Liver (tissue), 8 donors: ENCODE measurements at regions not wholly inside any gene's neighbourhood (a gene's known extent, or its start where the extent isn't known, plus 50 kb on each side); places are given as distances from the start of the nearest gene placed in this dataset.

Source experiments
- DNase-seq: peaks from one replicate; pipeline ENCODE4 v3.0.0-alpha.2; 2017; ENCODE audit warnings: low spot score
- H3K27ac ChIP-seq, 2 donors: one replicate each; pipeline ENCODE4 v1.7.0; 2013; ENCODE audit warnings: inconsistent platforms in 2 of 2, low read length in 2 of 2, control low read depth in 1 of 2, low read depth in 1 of 2, mild to moderate bottlenecking in 1 of 2
- H3K27me3 ChIP-seq, 4 donors: one replicate each; pipeline versions ENCODE4 v1.6.1 to v1.7.0; 2013; ENCODE audit warnings: low read length in 3 of 4, inconsistent platforms in 1 of 4, mild to moderate bottlenecking in 1 of 4, moderate library complexity in 1 of 4; ENCODE audit not compliant: control insufficient read depth in 4 of 4, insufficient read depth in 4 of 4
- H3K36me3 ChIP-seq, 4 donors: one replicate each; pipeline versions ENCODE4 v1.6.1 to v1.7.0; 2013; ENCODE audit warnings: low read length in 3 of 4, mild to moderate bottlenecking in 3 of 4, low read depth in 1 of 4, moderate library complexity in 1 of 4; ENCODE audit not compliant: control insufficient read depth in 4 of 4, insufficient read depth in 3 of 4
- H3K4me1 ChIP-seq, 4 donors: one replicate each; pipeline versions ENCODE4 v1.6.1 to v1.7.0; 2013; ENCODE audit warnings: low read length in 3 of 4, mild to moderate bottlenecking in 3 of 4, moderate library complexity in 1 of 4; ENCODE audit not compliant: control insufficient read depth in 4 of 4, insufficient read depth in 4 of 4
- H3K4me3 ChIP-seq, 3 donors: one replicate each; pipeline versions ENCODE4 v1.6.1 to v1.7.0; 2013; ENCODE audit warnings: low read length in 3 of 3, control low read depth in 1 of 3, low read depth in 1 of 3, mild to moderate bottlenecking in 1 of 3
- H3K9ac ChIP-seq, 2 donors: one replicate each; pipeline ENCODE4 v1.7.0; 2013; ENCODE audit warnings: low read length in 2 of 2, mild to moderate bottlenecking in 2 of 2, moderate library complexity in 2 of 2, control low read depth in 1 of 2, low read depth in 1 of 2
- H3K9me3 ChIP-seq, 4 donors: one replicate each; pipeline versions ENCODE4 v1.6.1 to v1.7.0; 2013; ENCODE audit warnings: low read length in 3 of 4; ENCODE audit not compliant: control insufficient read depth in 4 of 4
- ATF3 ChIP-seq: IDR thresholded peaks from 2 replicates; pipeline ENCODE4 v1.6.1; 2016; ENCODE audit warnings: antibody characterized with exemption
- CTCF ChIP-seq: fragments of 150-350 bp; IDR thresholded peaks from 2 replicates; pipeline ENCODE4 v1.5.1; 2017; ENCODE audit warnings: improper control_type of control experiment, low read depth, low read length; ENCODE audit not compliant: missing input control
- EGR1 ChIP-seq, 2 donors: IDR thresholded peaks; 2 replicates each; pipeline ENCODE4 v1.6.1; 2016 to 2018; ENCODE audit warnings: antibody characterized with exemption in 2 of 2, low read depth in 2 of 2
- FOXA1 ChIP-seq: IDR thresholded peaks from 2 replicates; pipeline ENCODE4 v1.6.1; 2016; ENCODE audit warnings: antibody characterized with exemption
- FOXA2 ChIP-seq: IDR thresholded peaks from 2 replicates; pipeline ENCODE4 v1.6.1; 2016; ENCODE audit warnings: antibody characterized with exemption
- GABPA ChIP-seq, 2 donors: IDR thresholded peaks in 1 of 2; conservative IDR thresholded peaks in 1 of 2; 2 replicates each; pipeline ENCODE4 v1.6.1; 2016; ENCODE audit warnings: antibody characterized with exemption in 2 of 2, mild to moderate bottlenecking in 1 of 2, moderate library complexity in 1 of 2
- HNF4A ChIP-seq, 2 donors: conservative IDR thresholded peaks; 2 replicates each; pipeline ENCODE4 v1.6.1; 2016; ENCODE audit warnings: antibody characterized with exemption in 2 of 2, mild to moderate bottlenecking in 2 of 2
- HNF4G ChIP-seq: IDR thresholded peaks from 2 replicates; pipeline ENCODE4 v1.6.1; 2016; ENCODE audit warnings: antibody characterized with exemption
- JUND ChIP-seq, 2 donors: IDR thresholded peaks; 2 replicates each; pipeline ENCODE4 v1.6.1; 2016; ENCODE audit warnings: antibody characterized with exemption in 2 of 2
- MAX ChIP-seq: IDR thresholded peaks from 2 replicates; pipeline ENCODE4 v1.6.1; 2016; ENCODE audit warnings: antibody characterized with exemption
- NR2F2 ChIP-seq: IDR thresholded peaks from 2 replicates; pipeline ENCODE4 v1.6.1; 2016; ENCODE audit warnings: antibody characterized with exemption
- RAD21 ChIP-seq, 2 donors: IDR thresholded peaks; 2 replicates each; pipeline ENCODE4 v1.6.1; 2016; ENCODE audit warnings: antibody characterized with exemption in 2 of 2, mild to moderate bottlenecking in 2 of 2
- REST ChIP-seq: IDR thresholded peaks from 2 replicates; pipeline ENCODE4 v1.6.1; 2016; ENCODE audit warnings: antibody characterized with exemption, mild to moderate bottlenecking
- RXRA ChIP-seq, 2 donors: IDR thresholded peaks; 2 replicates each; pipeline ENCODE4 v1.6.1; 2017 to 2018; ENCODE audit warnings: antibody characterized with exemption in 2 of 2, mild to moderate bottlenecking in 1 of 2
- SP1 ChIP-seq: IDR thresholded peaks from 2 replicates; pipeline ENCODE4 v1.6.1; 2018; ENCODE audit warnings: antibody characterized with exemption, mild to moderate bottlenecking
- TAF1 ChIP-seq: conservative IDR thresholded peaks from 2 replicates; pipeline ENCODE4 v1.6.1; 2016; ENCODE audit warnings: antibody characterized with exemption, mild to moderate bottlenecking
- YY1 ChIP-seq: IDR thresholded peaks from 2 replicates; pipeline ENCODE4 v1.6.1; 2016; ENCODE audit warnings: antibody characterized with exemption, mild to moderate bottlenecking
- ZBTB33 ChIP-seq: IDR thresholded peaks from 2 replicates; pipeline ENCODE4 v1.6.1; 2016; ENCODE audit warnings: antibody characterized with exemption
- WGBS: extraction: QIAGEN DNeasy Blood & Tissue Kit; methylation state at CpG from one replicate; pipeline ENCODE4 v1.1.7; 2013; 5-methylcytosine and 5-hydroxymethylcytosine counted together
- donor health status: healthy.
- donor health status: healthy.
- donor health status: healthy.
- donor health status: healthy.
- donor health status: healthy.

GRCh38 chr2:15772086-15772595 lies 168.2 kb upstream of the MYCN start:
- no peaks in the 10 kb centered on the region for H3K36me3 ChIP-seq
- H3K4me1 ChIP-seq = peaks cover 8 to 22% (median 16%) of the 10 kb centered on the region in 4 donors
- no peak overlapping the region for H3K27ac ChIP-seq
- no peaks in the 10 kb centered on the region for H3K9me3 ChIP-seq
- no peaks in the 10 kb centered on the region for H3K27me3 ChIP-seq
- WGBS = 89% methylated on average over 10 of the region's 10 CpGs
- no peak for TF ChIP-seq REST
- TF ChIP-seq SP1 = no peak
- TF ChIP-seq HNF4G = no peak
- no peak for TF ChIP-seq GABPA (IDR thresholded peaks at IDR 0.05 in 1 of 2, conservative IDR thresholded peaks at IDR 0.05 in 1 of 2)
- no peak for TF ChIP-seq HNF4A (conservative IDR thresholded peaks at IDR 0.05)
- no peak for TF ChIP-seq EGR1 (IDR thresholded peaks at IDR 0.05; ENCODE audit: low read depth in 2 of 2)
- no peak for TF ChIP-seq NR2F2
- no peak for TF ChIP-seq FOXA2
- TF ChIP-seq TAF1 = no peak
- no peak for TF ChIP-seq JUND (IDR thresholded peaks at IDR 0.05)
- TF ChIP-seq YY1 = no peak
- no peak for TF ChIP-seq ZBTB33
- TF ChIP-seq RXRA (IDR thresholded peaks at IDR 0.05) = no peak
- TF ChIP-seq FOXA1 = no peak
- no peak for TF ChIP-seq RAD21 (IDR thresholded peaks at IDR 0.05)
- no peak for TF ChIP-seq CTCF
- no peak for TF ChIP-seq MAX
- no peak for TF ChIP-seq ATF3
- no peak overlapping the region for H3K9ac ChIP-seq
- no peak for DNase-seq
- no peak overlapping the region for H3K4me3 ChIP-seq
